Stomach (tissue), 4 donors: ENCODE measurements at regions not wholly inside any gene's neighbourhood (a gene's known extent, or its start where the extent isn't known, plus 50 kb on each side); places are given as distances from the start of the nearest gene placed in this dataset.
"Not testable (repeated sequence)": the region's sequence is repeated elsewhere in the genome, so short reads cannot be mapped to it uniquely, and the experiment has no call there.

Experiments used
- POLR2A ChIP-seq, 4 donors: fragments of 450-650 bp; IDR thresholded peaks; one replicate each; pipeline ENCODE4 v1.6.1; 2016; ENCODE audit warnings: antibody characterized with exemption in 4 of 4, control low read depth in 2 of 4, mild to moderate bottlenecking in 1 of 4, moderate library complexity in 1 of 4
- TF ChIP-seq, protein P1 (sequence below), 7 experiments: fragments of 450-650 bp in 4 of 7; fragments of 200-600 bp in 3 of 7; sonication (generic) in 3 of 7; IDR thresholded peaks; one replicate each; pipeline ENCODE4 v1.5.1; 2016 to 2019; ENCODE audit warnings: antibody characterized with exemption in 7 of 7, control low read depth in 2 of 7, mild to moderate bottlenecking in 1 of 7

DNA sequence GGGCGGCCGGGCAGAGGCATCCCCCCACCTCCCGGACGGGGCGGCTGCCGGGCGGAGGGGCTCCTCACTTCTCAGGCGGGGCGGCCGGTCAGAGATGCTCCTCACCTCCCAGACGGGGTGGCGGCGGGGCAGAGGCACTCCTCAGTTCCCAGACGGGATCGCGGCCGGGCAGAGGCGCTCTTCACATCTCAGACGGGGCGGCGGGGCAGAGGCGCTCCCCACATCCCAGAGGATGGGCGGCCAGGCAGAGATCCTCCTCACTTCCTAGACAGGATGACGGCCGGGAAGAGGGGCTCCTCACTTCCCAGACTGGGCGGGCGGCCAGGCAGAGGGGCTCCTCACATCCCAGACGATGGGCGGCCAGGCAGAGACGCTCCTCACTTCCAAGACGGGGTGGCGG lies 463.2 kb downstream of the SQOR start:
- not testable (repeated sequence) for TF ChIP-seq POLR2A (IDR thresholded peaks at IDR 0.05)
- TF ChIP-seq, protein P1, sequence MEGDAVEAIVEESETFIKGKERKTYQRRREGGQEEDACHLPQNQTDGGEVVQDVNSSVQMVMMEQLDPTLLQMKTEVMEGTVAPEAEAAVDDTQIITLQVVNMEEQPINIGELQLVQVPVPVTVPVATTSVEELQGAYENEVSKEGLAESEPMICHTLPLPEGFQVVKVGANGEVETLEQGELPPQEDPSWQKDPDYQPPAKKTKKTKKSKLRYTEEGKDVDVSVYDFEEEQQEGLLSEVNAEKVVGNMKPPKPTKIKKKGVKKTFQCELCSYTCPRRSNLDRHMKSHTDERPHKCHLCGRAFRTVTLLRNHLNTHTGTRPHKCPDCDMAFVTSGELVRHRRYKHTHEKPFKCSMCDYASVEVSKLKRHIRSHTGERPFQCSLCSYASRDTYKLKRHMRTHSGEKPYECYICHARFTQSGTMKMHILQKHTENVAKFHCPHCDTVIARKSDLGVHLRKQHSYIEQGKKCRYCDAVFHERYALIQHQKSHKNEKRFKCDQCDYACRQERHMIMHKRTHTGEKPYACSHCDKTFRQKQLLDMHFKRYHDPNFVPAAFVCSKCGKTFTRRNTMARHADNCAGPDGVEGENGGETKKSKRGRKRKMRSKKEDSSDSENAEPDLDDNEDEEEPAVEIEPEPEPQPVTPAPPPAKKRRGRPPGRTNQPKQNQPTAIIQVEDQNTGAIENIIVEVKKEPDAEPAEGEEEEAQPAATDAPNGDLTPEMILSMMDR (IDR thresholded peaks at IDR 0.05) = not testable (repeated sequence)
